ENCODE measurements at regions not wholly inside any gene's neighbourhood (a gene's known extent, or its start where the extent isn't known, plus 50 kb on each side); places are given as distances from the start of the nearest gene placed in this dataset.
A peak's percentile ranks its signal among the peaks of the same experiment; 100 is the strongest.

DNA sequence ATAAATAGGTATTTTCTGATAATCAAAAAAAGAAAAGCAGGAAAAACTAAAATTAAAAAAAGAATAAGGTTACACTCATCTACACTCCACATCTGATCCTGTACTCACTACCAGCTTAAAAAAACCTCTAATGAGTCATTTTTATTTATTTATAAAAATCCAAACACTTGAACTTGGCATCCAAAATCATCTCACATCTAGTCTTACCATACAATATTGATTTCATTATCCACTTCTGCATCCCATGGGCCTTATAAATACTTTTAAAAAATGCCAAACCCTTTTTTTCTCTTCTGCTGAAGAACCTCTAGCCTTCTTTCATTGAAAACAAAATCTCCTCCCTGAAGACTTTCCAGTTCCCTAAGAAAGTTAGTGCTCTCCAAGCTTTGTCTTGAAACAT lies 109.7 kb downstream of the TMTC3 start:
- no peak for DNase-seq

DNA sequence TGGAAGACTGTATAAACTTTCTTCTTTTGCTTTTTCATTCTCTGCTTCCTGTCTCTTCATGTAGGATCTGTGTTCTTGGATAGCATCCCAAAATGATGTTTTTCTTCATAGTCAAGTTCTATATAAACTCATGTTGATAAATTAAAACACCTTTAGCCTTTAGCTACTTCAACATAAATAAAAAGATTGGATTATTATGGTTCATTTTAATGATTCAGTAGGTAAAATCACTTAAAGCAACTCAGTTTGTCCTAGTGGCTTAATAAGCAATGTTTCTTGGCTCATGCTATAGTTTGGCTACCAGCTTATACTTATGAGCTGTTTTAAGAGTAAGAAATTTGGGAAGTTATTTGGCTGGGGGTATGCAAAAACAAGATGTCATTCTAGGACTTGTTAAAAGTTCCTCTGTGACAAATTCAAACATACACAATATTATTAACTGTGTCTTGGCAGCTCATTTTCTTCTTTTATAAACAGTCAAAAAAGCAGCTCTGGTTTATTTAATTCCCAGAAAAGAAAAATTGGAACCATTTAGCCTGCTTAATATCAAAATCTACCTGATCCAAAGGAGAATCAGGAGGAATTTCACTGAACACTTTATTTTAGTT lies 111.4 kb downstream of the TMTC3 start:
- no peak for DNase-seq

DNA sequence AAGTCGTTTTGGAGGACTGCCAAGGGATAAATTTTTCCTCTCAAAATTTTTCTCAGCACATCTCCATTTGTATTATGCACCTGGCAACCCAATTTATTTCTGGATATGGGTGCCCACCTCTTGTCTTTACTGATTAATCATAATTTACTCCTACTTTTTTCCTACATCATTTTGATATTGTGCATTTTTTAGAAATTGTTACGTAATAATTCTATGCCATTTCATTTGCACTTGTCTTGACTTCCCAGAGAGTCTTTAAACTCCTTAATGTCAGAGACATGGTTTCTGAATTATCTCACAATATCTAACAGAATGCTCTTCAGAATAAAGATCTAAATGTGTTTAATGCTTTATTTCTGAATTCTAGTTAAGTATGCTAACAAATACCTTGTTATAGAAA lies 113.1 kb downstream of the TMTC3 start:
- DNase-seq, result no peak

DNA sequence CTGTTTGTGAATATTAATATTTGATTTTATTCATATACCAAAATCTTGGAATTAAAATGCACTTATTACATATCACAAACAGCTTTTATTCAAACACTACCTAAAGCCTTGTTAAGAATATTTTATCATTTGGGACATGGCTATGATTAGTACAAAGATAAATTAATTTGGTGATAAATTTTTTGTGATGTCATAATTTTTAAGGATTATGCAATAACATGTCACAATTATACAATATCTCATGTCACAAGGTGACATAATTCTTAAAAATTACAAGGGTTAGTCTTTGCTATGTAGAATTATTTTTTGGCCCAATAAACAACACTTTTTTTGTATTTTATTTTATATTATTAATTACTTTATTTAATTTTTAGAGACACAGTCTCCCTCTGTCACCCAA lies 113.7 kb downstream of the TMTC3 start:
- no peak for DNase-seq

DNA sequence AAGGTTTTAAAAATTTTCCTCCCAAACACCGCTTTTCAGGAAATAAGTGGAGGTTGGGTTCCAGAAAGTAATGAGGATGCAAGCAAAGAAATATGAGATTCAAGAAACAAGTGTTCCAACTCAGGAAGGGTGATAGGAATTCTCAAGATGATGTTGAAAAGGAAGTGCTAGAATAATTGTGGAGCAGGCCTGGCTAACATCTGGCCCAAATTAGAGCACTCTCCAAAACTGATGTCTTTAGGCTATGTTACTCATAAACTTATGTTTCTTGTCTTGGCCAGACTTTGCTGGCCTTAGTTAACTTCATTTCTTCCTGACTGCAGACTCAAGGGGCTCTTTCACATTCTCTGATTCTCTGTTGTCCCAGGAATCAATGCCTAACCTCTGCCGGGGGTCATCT lies 116.3 kb downstream of the TMTC3 start:
- DNase-seq, result no peak

DNA sequence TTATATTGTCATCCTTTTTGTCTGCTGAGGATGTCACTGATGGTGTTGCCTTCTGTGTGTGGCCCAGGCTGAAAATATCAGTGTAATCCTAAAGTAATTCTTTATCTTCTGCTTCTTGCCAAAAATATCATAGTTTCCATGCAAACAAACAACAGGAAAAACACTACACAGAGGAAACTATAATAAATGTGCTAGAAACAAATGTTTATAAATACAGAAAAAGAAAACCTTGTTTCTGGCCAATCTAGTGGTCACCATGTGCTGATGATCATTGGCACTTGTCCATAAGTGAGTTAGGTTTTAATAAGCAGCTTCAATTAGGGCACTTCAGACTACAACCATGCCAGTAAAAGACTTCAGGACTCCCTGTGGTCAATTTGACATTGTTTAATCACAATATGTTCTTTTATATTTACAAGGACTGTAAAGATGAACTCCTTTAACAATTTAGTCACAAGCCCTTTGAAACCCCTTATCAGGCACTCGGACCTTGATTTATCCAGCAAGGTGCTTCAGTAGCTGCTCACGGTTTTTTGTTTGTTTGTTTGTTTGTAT lies 124.8 kb downstream of the TMTC3 start:
- no peak for DNase-seq

DNA sequence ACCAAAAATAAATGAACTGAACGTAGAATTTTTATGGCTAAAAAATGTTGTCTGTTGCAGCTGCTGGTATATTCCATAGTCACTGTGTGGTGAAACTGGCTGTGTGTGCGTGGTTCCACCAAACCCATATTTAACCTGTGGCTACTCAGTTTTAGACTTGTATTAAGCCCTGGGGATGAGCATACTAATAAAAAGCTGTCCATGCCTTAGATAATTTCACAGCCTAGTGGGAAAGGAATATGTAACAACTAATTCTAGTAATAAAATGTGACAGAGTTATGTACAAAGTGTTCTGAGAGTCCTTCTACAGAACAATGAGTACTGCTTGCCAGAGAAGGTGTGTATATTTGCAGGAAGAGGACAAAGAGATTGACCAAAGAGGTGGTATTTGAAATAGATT lies 125.5 kb downstream of the TMTC3 start:
- DNase-seq, result no peak

DNA sequence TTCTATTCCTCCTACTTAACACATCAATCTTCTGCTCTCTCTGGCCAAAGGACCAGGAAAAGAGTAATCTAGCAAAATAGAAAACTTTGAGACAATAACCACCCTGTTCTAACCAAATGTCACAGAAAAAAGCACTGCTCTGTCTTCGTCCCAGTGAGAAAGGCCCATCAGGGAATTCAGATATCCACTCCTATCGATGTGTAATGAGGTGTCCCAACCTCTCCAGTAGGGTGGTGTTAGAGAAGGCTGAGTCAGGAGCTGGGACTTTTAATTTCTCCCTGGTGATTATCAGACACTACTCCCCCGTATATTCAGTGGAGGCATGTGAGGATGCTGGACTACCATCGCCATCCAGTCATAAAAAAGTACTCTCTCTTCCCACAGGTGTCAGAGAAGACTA lies 130.3 kb downstream of the TMTC3 start:
- no peak for DNase-seq

DNA sequence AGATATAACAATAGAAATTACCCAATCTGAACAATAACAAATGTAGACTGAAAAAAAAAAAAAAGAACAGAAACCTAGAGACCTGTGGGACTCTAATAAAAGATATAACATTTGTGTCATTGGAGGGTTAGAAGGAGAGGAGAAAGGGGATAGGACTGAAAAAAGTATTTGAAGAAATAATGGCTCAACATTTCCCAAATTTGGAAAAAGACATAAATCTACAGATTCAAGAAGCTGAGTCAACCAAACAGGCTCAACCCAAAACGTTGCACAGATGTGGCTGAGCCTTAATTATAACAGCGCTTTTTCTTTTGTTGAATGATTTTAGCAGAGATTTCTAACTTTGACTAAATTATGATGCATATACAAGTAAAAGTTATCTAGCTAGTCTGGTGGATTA lies 131.3 kb downstream of the TMTC3 start:
- no peak for DNase-seq

DNA sequence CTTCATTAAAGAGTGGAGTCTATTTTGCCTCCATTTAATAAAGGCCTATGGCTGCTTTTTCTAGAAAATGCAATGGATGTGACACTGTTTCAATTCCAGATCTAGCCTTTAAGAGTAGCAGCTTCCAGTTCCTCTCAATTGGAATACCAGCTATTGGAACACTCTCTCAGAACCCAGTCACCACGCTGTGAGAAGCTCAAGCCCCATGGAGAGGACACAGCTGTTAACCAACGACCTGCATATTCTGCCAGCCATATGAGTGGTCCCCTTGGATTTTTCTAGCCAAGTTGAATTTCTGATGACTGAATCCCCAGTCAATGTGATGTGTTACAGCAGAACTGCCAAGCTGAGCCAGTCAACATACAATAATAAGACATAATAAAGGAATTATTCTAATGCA lies 131.8 kb downstream of the TMTC3 start:
- no peak for DNase-seq

DNA sequence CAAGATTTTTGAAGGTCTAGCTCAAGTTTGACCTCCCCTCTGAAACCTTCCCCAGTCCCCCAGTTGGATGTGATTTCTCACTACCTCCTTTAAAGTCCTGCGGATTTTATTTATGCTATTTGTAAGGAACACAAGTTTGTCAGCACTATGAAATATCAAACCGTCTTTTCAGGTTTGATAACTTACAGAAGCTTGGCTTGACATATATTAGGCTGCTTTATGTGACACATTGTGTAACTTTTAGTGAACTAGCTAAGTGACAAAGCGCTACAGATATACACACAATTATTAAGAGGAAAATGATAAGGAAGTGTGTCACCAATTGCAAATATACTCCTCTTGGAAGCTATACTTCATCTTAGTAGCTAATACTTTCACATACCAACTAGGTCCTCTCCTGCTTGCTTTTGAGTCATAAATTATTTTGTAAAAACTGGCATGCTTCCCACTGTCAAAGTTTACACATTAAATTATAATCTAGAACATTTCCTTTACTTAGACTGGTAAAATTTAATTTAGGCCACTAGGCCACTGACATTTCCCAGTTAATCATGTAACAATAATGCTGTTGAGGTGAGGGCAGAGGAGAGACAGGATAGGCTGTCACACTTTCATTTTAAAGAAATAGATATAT lies 149.5 kb downstream of the TMTC3 start:
- no peak for DNase-seq

DNA sequence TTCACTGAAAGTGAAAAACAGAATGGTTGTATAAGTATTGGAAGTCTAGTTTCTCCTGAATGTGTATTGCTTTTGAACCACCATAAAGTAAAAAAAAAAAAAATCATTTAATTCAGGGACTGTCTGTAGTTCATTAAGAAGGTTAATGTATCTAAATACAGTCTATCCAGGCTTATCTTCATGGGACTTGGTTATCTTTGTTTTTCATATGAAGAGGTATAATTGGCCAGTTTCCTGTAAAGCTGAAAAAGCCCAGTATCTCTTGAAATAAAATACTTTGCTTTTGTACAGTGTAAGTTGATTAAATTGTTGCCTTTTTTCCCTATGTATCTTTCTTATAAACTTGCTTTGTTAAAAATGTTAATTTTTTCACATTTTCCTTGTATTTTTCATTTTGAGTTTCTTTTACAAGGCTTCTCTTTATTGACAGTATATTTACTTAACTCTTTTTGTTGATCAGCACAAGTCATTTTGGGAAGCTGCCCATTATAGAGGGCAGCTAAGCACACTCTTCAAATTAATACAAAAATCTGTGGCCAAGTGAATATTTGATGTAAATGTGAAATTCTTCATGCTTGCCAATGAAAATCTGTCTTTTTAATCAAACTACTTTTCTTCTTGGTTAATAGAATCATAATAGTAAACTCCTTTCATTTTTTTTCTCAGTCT lies 156.0 kb downstream of the TMTC3 start:
- DNase-seq, result no peak

DNA sequence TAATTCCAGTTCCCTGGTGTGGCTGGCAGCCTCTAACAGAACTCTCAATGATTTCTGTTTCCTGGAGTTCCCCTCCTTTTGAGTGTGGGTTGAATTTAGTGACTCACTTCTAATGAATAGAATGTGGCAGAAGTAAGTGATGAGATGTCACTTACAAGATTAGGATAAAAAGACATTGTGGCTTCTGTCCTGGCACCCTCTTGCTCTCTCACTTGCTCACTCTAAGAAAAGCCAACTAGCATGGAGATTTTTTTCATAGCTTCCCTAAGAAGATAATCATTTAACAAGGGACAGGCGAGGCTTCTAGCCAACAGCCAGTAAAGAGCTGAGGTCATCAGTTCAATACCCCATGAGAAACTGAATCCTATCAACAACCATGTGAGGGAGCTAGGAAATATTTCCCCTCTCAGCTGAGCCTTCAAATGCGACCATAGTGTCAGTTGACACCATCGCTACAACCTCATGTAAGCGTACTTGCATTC lies 156.7 kb downstream of the TMTC3 start:
- peak in 1 of 5 donors; percentile 33 for DNase-seq

DNA sequence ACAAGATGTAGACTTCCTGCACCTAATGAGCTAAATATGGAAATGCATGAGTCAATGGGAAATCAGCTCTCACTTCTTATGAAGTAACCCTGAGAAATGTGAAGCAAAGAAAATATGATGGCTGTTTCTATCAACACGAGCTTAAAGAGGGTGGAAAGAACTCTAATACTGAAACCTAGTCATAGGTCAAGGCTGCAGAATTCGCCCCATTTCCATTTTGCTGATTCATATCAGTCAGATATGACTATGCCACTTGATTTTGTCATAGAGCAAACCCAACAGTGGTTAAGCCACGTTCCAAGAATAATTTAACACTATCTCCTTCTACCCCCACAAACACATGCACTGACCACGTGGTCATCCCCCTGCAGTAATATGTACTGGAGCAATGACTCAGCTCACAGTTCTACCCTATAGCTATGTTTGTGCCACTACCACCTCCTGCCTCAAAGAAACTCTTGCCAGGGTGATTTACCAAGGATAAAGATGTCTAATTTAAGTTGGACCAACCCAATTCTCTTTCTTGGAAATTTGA lies 157.5 kb downstream of the TMTC3 start:
- DNase-seq, result peak in 1 of 5 donors; percentile 87

DNA sequence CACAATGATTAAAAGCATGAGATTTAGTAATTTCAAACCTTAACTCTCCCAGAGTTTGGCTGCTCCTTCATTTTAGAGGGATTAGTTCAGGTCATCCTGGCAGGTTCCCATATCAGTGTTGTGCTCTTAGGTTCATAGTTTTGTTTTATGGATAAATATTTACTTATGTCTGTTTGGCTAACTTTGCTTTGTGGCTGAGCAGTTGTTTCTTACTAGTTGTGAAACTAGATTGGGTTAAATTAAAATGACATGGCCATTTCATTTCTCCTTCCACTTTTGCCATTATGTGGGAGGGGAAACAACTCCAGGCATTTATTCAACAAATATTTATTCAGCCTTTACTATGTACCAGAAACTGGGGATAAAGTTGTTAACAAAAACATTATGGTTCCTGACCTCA lies 158.8 kb downstream of the TMTC3 start:
- no peak for DNase-seq

DNA sequence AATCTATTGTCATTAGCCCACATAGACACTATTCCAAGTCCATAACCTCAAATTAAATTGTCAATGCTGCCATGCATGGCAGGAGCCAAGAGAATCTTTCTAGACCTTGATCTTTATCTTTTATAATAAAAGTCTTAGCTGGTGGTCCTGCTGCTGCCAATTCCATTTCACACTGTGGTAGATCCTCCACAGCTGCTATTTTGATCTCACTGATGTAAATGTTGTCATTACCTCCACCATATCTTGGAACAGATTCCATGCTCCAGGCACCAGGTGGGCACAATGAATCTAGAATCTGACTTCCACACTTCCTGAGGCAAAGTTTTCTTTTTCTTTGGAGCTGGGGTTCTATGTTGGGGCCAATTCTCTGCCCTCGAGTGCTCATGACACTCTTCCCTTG lies 161.2 kb downstream of the TMTC3 start:
- no peak for DNase-seq

DNA sequence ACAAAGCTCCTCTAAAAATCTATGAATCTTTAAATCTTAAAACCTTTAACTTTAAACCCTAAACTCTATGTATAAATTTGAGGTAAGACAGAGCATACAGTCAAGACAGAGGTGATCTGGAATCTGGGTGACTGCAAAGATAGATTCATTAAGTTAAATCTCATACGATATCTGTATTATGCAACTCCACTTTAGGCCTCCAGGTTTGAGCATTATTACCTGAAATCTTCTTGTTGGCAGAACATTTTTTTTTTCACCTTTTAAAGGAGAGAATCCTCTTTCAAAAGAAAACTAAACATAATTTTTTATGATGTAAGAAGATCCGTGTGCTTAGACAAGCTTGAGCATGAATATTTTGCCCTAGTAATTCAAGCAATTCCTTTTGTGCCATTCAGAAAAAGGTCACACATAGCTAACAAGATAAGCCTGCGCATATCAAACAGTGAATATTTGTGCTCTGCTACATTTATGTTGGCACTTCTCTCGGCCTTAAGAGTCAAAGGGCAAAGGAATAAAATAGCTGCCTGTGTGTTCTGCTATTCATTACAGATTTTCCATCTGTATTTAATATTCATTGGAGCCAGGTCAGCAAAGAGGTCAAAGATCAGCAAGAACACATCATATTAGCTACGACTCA lies 163.3 kb downstream of the TMTC3 start:
- no peak for DNase-seq

DNA sequence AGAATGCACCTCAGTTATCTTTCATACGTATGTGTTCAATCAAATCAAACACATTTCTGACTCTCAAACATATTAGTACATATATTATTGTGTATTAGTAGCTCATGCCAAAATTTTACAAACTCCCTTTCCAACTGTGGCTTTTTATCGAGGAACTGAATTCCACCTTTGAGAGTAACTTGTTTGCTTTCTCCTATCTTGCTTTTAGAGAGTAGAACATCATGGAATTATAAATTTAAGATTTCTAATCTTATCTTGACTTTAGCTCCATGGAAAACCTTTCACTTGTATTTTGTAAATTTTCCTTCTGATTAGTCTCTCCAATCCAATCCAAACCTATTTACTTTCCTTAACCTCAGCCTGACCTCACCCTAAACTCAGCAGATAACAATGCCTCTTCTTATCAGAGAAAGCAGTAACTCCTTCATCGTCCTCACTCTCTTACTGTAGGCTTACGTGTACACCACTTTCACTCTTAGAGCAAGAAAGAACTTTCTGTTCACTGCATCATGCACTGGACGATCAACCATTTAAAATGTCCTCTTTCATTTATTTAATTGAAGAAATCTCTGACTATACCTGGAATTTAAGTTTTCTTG lies 164.5 kb downstream of the TMTC3 start:
- DNase-seq, result no peak

DNA sequence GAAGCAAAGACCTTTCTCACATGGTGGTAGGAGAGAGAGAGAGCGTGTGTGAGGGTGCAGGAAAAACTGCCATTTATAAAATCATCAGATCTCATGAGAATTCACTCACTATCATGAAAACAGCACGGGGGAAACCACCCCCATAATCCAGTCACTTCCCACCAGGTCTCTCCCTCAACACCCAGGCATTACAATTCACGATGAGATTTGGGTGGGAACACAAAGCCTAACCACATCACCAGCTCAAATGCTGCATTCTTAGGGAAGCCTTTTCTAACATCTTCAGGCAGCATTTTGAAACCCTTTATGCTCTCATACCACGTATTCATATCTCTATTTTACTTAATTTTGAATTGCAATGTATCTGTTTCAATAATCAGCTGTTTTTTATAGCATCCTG lies 165.9 kb downstream of the TMTC3 start:
- no peak for DNase-seq

DNA sequence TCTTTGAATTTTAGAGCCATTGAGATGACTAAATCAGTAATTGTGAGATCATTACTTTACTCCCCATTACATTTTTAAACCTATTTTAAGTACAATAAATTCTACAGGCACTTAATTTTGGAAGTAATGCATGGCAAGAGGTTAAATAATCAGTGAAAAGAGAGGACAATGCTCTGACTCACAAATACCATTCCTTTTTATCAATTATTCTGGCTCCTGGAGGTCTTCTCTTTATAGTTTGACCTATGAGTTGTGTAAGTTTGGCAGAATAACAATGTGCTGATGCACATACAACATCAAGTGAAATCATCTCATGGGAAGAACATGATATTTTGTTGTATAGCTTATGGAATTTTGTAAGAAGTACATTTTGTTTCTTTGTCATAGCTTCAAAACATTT lies 166.7 kb downstream of the TMTC3 start:
- DNase-seq, result no peak

DNA sequence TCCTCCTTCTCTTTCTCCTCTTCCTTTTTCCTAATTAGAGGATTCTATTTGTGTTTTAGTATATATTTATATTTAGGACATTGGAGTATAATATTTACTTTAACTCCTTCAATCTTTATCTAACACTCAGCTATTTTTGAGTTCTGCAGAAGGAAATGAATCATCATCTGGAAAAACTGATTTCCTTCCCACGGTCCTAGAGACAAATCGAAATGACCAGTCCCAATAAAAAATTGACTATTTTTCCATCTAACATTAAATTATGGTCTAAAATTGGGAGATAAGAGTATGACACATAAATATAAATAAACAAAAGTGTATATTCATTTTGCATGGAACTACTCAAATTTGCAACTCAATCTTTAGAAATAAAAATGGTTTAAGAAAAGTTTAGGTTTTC lies 167.4 kb downstream of the TMTC3 start:
- DNase-seq, result no peak

DNA sequence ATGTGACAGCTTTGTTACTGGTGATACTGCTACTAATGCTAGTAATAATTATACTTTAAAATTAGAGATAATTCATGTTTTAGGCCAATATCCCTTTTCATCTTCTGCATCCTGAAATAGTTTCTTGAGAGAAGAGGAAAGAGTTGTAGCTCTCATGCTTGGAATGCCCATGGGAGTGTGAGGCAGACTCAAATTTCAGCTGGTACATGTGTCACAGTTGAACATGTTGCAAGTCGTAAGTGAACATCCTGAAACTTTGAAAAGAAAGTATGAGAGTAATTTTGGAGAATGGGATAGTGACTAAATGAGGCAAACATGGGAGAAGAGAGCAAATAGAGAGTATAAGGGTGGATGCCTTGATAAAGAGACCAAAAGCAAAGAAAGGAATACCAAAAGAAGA lies 168.0 kb downstream of the TMTC3 start:
- DNase-seq, result no peak

DNA sequence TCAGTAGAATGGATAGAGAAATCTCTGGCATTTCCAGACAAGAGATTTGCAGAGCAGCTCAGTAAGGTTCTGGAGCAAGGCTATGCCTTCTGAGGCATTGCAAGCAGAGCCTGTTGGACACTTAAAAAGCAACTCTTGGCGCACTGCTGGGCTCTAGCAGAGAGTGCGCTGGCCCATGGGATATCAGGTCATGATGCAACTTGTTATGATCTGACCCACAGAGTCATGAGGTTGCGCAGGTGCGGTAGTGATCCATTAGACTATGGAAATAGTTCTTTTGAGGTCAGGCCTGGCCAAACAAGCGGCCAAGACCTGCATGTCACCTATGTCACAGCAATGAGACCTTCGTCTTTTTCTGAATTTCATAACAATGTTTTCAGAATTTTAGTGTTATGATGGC lies 168.6 kb downstream of the TMTC3 start:
- no peak for DNase-seq
